Choroid plexus epithelial cell (primary cell): ENCODE measurements at regions not wholly inside any gene's neighbourhood (a gene's known extent, or its start where the extent isn't known, plus 50 kb on each side); places are given as distances from the start of the nearest gene placed in this dataset.

Source experiments
- DNase-seq: peaks from one replicate; pipeline ENCODE4 v3.0.0-alpha.2; 2010; ENCODE audit warnings: low read depth
- H3K4me3 ChIP-seq: 2 replicates; pipeline ENCODE4 v1.5.1; 2011; ENCODE audit warnings: low read depth, mild to moderate bottlenecking, control low read depth, low read length, moderate library complexity
- TF ChIP-seq, protein P1 (sequence below): conservative IDR thresholded peaks from 2 replicates; pipeline ENCODE4 v1.5.1; 2011; ENCODE audit warnings: low read depth, mild to moderate bottlenecking, control low read depth, inconsistent platforms, low read length, moderate library complexity

DNA sequence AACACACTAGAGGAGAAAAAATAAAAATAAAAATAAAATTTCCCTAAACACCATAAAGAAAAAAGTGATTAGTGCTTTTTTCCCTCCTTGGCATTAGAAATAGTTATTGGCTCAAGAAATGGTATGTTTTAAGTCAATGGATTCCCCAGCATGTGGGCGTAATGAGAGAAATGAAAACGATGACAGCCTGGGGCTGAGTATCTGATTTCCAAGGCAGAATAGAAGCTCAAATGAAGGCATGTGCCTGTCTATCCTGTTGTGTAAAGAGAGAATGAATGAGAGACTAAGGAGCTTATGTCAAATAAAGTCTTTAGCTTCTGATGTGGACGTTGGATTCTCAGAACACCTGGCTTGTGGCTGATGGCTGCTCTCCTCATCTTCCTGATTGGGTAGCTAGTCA lies 1408.4 kb upstream of the TMEM132C start:
- no peak for DNase-seq
- TF ChIP-seq, protein P1, sequence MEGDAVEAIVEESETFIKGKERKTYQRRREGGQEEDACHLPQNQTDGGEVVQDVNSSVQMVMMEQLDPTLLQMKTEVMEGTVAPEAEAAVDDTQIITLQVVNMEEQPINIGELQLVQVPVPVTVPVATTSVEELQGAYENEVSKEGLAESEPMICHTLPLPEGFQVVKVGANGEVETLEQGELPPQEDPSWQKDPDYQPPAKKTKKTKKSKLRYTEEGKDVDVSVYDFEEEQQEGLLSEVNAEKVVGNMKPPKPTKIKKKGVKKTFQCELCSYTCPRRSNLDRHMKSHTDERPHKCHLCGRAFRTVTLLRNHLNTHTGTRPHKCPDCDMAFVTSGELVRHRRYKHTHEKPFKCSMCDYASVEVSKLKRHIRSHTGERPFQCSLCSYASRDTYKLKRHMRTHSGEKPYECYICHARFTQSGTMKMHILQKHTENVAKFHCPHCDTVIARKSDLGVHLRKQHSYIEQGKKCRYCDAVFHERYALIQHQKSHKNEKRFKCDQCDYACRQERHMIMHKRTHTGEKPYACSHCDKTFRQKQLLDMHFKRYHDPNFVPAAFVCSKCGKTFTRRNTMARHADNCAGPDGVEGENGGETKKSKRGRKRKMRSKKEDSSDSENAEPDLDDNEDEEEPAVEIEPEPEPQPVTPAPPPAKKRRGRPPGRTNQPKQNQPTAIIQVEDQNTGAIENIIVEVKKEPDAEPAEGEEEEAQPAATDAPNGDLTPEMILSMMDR = no peak
- no peak overlapping the region for H3K4me3 ChIP-seq

DNA sequence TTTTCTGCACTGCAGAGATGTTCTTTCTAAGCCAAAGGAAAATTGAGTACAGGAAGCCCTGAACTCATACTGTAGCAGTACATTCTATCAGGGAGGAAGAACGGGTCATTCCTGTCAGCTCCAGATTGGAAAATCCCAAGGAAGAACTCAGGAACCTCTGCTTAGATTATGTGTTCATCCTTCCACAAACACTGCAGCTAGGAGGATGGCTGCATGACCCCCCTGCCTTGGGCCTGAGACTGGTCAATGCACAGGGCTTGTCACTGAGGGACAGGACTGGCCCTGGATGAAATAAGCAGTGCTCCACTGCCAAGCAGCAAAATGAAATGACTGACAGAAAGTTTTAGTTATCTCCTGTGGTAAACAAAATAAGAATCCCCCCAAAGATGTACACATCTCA lies 1406.8 kb upstream of the TMEM132C start:
- TF ChIP-seq, protein P1 = no peak
- no peak for DNase-seq
- no peak overlapping the region for H3K4me3 ChIP-seq

DNA sequence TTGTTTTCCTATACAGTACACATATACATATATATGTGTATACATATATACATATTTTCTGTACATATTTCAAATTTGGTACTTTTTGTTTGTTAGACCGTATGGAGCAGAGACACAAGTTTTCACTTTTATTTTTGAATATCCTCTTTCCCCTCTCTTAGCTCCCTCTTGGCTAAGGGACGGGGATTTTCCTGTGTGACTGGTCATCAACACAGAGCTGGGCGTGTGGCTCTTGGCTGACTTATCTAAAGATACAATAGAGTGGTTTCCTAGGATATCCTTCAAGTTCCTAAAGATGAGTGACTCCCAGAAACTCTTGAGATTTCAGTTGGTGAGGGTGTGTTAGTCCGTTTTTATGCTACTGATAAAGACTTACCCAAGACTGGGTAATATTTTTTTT lies 1404.5 kb upstream of the TMEM132C start:
- TF ChIP-seq, protein P1 = no peak
- no peak for DNase-seq
- H3K4me3 ChIP-seq = no peak overlapping the region

DNA sequence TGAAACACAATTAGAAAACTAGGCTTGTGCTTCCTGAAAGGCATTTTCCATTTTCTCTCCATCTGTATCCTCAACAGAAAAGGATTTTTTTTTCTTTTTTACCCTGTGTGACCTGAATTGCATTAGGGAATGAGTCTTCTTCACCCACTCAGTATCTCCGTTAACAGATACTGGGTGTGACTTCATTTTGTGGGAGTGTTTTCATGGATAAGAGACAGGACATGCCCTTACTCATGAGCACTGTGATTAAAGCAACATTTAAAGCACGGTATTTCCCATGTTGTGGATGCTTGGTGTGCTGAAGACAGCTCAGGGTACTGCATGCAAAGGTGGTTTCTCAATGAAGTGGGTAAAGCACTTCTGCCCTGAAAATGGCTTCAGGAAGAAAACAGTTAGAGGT lies 1397.3 kb upstream of the TMEM132C start:
- DNase-seq = no peak
- TF ChIP-seq, protein P1 = no peak

DNA sequence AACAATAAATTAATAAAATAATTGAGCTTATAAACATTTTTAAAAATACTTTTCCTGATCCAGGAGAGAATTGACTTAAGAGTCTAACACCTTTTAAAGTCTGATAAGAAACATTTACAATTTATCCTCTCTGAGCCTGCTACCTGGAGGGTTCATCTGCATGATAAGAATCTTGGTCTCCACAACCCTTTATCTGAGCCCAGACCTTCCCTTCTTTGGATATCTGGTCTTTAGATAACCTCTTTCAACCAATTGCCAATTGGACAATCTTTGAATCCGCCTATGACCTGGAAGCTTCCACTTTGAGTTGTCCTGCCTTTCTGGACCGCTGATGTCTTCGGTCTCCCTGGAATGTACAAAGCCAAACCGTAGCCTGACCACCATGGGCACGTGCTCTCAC lies 1393.3 kb upstream of the TMEM132C start:
- TF ChIP-seq, protein P1 = no peak
- no peak for DNase-seq
- no peak overlapping the region for H3K4me3 ChIP-seq

More for the DNA sequence above, 1397.3 kb upstream of the TMEM132C start:
- H3K4me3 ChIP-seq = no peak overlapping the region

DNA sequence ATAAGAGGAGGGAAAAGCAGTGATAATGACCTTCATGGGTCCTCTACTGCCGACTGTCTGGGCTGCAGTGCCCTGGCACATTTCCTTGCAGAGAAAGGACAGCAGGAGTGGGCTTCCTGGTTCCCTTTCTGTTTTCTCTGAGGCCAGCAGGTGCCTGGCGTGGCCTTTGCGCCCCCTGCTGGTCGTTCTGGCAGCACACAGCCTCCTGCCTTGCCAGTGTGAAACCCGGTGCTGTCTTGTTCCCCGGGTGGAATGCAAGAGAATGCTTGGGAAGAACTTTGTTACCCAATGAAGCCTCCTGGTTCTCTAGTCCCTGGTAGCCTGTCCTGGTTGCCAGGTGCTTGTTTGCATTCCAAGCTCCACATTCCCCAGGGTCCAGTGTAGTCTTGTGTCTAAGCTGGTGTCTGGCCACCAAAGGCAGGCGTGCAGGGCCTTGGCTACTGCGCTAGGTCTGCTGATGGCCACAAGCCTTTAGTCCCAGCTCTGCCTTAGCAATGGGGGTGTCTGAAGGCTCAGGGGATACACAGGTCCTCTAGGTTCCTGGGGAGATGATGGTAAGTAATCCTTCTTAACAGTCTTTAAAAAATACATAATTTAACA lies 1392.4 kb upstream of the TMEM132C start:
- peak; percentile 4 for DNase-seq
- no peak overlapping the region for H3K4me3 ChIP-seq
- TF ChIP-seq, protein P1 = peak; percentile 45

DNA sequence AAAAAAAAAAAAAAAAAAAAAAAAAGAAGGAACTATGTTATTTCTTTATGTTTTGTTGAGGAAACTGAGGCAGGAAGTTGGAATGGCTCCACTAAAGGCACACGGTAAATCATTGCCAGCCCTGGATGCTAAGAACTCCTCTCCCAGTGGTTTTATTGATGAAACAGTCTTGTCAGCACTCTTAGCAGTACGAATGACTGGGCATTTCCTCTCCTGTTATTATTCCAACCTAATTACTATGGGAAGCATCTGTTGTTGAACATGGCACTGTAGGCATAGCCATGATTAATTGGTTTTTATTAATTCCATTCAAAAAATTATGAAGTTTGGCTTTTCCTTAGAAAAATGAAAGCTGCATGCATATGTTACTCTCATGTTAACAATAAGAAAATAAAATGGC lies 1387.1 kb upstream of the TMEM132C start:
- H3K4me3 ChIP-seq = no peak overlapping the region
- no peak for DNase-seq
- TF ChIP-seq, protein P1 = no peak
